NCI-H1694 treated with DMSO at 0.1 percent for 48 hours (cell line): ENCODE measurements at regions not wholly inside any gene's neighbourhood (a gene's known extent, or its start where the extent isn't known, plus 50 kb on each side); places are given as distances from the start of the nearest gene placed in this dataset.
A peak's percentile ranks its signal among the peaks of the same experiment; 100 is the strongest.
"Not testable (repeated sequence)": the region's sequence is repeated elsewhere in the genome, so short reads cannot be mapped to it uniquely, and the experiment has no call there.

Source experiments
- DNase-seq: peaks from one replicate; lab custom pipeline; 2025; lab: John Stamatoyannopoulos, UW

DNA sequence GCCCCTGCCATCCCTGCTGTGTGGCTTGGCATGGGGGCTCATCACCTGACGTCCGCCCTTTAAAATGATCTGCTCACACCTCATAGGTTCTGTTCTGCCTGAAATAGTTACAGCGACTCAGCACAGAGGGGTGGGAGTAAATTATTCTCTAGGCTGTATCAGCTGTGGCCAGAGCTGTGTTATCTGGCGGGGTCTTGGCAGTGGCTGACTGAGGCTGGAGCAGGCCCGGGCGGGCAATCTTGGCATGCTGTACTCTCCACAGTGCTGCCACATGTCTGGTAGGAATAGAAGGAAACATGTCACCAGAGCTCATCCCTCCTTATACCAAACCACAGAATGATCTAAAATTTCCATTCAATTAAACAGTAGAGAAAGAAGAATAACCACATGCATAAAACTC is 499.9 kb upstream of the LMCD1 start:
- peak; percentile 20 for DNase-seq

DNA sequence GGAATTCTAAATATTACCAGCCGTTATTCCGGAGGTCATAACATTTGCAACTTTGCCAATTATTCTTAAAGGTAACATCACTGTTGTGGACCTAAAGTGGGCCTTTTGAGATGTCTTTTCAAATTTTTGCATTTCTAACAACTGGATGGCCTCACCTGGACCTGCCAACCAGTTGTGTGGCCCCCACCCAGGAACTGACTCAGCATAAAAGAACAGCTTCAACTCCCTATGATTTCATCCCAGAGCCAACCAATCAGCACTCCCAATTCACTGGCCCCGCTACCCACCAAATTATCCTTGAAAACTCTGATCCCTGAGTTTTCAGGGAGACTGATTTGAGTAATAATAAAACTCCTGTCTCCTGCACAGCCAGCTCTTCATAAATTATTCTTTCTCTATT is 489.7 kb upstream of the LMCD1 start:
- DNase-seq, result no peak

DNA sequence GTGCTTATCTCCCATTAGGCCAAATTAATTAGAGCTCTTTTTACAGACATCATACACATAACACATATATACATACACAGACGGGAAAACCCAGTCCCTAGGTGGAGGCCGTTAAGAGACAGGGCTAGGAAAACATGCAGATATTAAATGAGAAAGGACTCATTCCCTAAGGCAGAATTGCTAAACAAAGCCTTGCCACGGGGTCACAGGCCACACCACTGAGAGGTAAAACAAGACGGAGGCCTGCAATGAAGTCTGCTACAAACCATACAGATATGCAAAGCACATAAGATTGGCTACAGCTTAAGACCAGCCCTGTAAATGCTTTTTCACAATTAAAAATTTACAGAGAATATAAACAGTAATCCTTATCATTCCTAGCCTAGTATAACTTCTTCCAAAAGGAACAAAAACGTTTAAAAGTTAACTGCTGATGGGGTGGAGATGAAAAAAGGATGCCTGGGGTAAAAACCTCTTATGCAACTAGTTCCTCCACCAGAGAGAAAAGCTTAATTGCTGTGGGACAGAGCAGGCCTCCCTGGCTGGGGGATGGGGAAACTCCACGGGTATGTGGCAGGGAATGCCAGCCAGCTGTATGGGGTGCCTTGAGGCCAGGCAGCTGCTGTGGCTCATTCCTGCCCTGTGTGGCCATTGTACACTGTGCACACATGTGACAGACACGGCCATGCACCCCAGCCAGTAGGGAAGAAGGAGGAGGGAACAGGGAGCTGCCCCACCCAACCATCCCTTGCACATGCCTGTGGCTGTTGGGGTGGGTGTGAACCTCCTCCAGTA is 481.4 kb upstream of the LMCD1 start:
- DNase-seq, result no peak

DNA sequence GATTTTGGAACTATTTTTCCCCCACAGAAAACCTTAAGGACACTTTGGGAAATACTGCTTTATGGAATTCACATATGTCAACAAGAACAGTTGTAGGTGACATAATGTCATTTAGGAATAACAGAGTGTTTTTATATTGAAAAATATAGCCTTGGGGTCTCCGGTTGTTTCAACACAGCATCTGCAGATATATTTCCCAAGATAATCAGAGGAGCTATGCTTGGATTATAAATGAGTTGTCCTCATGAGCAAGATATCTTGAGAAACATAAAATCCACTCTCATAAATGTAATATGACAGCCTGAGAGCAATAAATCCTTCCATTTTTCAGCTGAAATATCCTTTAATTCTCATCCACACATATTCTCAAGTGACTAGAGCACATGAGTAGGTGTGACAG is 473.7 kb upstream of the LMCD1 start:
- no peak for DNase-seq

DNA sequence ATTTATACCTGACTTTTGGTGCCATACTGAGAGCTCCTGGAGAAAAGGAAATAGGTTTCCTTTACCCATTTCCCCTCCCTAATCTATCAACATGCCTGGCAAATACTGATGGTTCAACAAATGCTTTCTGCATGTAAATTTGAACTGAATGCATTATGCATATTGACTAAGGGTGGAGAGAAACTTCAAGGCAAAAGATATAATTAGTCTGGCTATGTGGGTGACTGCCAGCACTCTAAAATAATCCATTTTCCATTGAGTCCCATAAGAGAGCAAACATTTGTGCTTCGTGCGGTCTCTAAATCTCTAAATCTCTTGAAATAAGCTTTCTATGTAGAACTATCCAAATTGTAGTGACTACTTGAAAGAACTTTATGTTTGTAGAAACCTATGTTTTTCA is 451.3 kb upstream of the LMCD1 start:
- DNase-seq, result no peak

DNA sequence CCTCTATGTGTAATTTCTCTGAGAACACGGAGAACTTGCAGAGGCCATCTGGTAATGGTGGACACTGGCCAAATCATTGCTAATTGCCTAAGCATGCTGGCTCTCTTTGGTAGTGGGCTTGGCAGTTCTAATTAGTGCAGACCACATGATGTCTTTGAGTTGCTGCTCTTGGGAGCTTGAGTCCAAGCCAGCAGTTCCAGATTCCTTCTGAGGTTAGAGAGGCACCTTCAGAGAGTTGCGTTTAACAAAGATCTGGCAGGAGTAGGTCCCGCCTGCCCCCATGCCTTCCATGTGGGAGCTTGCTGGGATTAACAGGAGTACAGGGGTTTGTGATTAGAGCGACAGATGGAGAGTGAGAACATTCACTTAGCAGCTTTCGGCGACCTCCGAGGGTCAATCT is 449.0 kb upstream of the LMCD1 start:
- DNase-seq, result peak; percentile 38

DNA sequence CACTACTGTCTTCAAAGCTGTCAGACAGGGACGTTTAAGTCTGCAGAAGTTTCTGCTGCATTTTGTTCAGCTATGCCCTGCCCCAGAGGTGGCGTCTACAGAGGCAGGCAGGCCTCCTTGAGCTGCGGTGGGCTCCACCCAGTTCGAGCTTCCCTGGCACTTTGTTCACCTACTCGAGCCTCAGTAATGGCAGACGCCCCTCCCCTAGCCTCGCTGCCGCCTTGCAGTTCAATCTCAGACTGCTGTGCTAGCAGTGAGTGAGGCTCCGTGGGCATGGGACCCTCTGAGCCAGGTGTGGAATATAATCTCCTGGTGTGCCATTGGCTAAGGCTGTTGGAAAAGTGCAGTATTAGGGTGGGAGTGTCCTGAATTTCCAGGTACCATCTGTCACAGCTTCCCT is 433.5 kb upstream of the LMCD1 start:
- DNase-seq, result not testable (repeated sequence)

DNA sequence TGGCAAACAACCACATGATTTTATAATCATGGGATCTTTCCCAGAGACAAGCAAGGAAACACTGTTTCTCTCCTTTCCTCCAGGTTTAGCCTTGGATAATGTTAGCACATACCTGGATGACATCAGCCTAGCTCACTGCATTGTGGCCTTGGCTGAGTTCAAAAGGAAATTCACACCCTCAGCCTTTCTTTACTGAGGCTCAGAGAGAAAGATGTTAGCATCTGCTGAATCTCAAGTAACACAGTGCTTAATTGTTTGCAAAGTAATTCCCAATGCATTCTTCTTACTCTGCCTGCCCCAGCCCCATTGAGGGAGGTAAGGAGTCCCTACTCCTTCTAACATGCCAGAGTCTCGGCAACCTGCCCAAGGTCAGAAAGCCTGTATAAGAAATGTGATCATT is 432.2 kb upstream of the LMCD1 start:
- DNase-seq, result no peak

DNA sequence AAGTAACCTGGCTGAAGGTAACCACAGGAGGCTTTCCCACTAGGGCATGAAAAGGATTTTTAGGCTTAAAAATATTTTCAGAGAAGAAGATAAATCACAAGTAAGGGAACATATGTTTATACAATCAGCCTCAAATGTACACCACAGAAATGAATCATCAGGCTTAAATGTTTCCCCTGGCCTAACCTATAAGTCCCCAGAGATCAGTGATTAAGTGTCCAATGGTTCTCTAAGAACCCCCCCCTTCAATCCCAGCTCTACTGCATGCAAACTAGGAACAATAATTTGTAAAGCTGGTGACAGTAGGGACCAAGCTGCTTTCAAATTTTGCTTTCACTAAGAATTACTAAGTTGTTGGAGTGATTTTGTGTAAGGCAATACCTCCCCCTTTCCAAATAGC is 431.6 kb upstream of the LMCD1 start:
- no peak for DNase-seq

DNA sequence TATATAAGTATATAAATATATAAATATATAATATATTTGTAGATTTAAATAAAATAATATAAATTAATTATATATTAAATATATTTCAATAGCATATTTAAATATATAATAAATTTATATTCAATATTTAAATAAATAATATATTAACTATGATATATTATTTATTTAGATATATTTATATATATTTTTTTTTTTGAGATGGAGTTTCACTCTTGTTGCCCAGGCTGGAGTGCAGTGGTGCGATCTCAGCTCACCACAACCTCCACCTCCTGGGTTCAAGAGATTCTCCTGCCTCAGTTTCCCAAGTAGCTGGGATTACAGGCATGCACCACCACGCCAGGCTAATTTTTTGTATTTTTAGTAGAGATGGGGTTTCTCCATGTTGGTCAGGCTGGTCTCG is 426.9 kb upstream of the LMCD1 start:
- DNase-seq, result not testable (repeated sequence)

DNA sequence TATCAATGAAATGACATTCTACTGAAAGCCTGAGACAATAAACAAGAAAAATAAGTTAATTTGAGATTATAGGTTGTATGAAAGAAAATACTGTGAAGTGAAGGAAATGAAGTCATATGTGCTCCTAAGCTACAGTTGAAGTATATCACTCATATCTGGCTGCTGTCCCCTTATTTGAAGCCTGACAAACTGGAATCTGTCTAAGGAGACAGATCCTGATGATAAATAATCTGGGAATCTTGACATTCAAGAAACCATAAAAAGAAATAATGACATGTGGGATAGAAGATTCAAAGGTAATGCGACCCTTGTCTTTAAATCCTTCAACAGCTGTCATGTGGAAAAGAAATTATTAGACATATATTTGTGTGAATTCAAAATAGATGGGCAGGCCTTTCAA is 424.5 kb upstream of the LMCD1 start:
- no peak for DNase-seq

DNA sequence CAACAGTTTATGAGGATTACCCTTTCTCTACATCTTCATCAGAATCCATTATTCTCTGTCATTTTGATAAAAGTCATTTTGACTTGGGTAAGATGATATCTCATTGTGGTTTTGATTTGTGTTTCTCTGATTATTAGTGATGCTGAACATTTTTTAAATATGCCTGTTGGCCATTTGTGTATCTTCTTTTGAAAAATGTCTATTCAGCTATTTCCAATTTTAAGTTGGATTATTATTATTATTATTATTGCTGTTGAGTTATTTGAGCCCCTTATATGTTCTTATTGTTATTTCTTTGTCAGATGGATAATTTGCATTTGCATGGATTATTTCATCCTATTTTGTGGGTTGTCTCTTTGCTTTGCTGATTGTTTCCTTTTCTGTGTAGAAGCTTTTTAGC is 421.2 kb upstream of the LMCD1 start:
- no peak for DNase-seq

DNA sequence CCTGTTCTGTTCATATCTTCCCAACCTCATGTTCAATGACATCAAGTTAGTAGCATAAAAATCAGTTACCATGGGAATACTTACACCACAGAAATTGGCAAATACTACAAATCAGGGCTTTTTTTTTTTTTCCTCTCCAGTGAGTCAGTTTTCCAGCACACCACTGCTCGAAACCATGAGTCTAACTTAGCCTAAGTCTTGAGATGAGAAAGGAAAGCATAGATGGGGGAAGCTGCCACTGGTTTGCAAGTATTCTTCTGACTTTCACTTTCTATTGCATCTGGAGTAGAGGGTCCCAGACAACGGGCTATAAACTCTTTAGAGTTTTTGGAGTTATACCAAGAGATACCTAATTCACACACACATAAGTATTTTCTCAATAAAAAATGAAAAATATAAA is 416.1 kb upstream of the LMCD1 start:
- DNase-seq, result no peak

DNA sequence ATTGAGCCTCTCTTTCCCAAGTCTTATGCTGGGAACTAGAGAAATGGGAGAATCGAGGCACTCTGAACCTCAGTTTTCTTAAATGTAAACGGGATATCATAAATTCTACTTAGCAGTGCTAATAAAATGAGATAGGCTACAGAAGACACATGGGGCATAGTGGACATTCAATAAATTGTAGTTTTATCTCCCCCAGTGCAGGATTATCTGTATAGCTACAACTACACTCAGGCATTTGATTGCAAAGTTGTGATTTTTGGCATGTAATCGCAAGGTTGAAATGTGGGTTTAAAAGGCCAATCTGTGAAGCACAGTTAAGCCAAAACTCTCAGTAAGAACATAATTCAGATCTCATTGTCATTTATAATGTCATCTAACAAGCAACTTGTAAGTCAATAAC is 413.7 kb upstream of the LMCD1 start:
- DNase-seq, result no peak

DNA sequence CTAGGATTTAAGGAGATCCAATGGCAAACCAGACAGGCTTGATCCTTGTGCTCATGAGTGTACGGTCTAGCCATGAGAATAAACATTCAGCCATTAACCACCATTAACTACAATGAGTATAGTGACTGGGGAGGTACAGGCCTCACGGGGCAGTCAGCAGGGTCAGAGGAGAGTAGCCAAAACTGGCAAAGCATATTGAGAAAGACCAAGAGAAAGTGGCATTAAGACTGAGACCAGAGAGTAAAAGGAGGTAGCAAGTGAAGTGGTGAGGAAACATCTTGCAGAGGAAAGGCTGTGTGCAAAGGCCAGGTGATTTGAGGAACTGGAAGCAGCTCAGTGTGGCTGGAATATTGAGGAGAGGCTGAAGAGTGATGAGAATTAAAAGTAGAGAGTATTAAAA is 407.2 kb upstream of the LMCD1 start:
- no peak for DNase-seq

DNA sequence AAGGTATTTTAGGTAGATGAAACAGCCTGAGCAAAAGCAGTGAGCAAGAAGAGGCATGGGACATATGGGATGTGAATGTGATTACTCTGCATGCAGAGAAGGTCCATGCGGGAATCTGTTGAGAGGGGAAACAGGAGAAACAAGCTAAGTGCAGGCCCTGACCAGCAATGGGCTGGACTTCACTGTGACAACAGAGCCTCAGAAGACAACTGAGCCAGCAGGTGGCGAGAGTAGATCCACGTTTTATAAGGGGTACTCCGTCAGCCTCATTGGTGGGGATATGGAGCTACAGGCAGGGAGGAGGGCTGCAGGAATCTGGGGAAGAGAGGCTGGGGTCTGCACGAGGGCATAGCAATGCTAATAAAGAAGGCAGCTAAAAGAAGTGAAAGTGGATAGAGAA is 405.9 kb upstream of the LMCD1 start:
- no peak for DNase-seq

DNA sequence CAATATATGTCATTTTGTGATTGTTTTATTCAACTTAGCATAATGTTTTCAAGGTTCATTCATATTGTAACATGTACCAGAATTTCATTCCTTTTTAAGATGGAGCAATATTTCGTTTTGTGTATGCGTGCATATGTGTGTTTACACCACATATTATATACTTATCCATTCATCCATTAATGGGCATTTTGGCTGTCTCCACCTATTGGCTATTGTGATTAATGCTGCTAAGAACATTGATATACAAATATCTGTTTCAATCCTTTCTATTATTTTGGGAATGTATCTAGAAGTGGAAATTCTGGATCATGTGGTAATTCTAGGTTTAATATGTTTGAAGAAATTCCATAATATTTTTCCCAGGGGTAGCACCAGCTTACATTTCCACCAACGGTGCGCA is 403.9 kb upstream of the LMCD1 start:
- DNase-seq, result no peak

DNA sequence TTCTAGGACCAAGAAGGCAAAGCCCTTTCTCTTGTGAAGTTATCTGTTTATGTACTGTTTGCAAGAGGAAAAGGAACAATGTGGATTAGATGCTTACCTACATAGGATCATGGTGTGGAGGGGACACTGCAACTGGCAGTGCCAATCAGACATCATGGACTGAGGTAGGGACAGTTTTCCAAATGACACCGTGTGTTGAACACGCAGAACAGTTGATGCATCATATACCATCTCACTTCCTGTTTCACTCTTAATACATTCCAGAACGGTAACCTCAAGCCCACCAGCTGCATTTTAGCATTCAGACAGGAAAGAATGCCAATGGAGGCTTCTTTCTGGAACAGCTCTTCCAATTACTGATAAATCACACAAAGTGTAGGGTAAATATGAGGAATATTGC is 397.7 kb upstream of the LMCD1 start:
- DNase-seq, result no peak

DNA sequence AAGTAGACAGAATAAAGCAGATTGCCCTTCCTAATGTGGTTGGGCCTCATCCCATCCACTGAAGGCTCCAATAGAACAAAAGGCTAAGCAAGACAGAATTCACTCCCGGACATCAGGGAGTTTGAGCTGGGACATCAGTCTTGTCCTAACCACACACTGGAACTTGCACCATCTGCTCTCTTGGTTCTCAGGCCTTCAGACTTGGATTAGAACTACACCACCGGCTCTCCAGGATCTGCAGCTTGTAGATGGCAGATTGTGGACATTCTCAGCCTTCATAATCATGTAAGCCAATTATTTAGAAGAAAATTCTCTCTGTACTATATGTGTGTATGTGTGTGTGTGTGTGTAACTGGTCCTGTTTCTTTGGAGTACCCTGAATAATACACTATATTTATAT is 394.7 kb upstream of the LMCD1 start:
- no peak for DNase-seq

DNA sequence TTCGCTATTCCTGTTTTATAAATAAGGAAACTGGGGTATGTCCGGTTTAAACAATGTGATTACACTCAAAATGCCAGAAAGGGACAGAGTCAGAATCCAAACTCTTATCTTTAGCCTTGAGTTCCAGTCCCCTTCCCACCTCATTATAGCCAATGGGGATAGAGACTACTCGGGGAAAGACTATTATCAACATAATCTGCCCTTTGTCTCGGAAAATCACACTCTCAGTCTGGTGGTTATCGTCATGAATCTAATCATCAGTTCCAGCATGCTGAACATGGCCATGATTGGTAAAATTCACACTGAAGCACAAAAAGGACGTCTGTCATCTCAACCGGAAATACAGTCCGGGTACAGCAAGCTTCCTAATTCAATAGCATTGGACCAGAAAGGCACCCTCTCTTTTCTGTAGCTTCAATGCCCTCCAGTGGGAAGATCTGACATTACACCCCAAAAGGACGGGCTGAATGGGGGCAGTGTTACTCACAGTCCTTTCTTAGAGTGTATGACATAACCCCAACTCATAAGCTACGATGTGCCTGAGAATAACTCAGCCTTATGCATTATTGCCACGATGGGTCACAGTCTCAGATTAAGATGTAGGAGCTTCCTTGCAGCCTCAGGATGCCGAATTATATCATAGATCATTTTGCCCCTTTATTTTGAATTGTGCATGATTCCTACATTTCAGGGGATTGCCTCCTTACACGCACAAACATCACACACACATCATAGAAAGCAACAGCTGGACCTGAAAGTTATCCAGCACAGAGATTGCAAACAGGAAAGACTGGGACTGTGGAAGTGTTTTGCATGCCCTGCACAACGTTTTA is 390.4 kb upstream of the LMCD1 start:
- DNase-seq, result no peak

DNA sequence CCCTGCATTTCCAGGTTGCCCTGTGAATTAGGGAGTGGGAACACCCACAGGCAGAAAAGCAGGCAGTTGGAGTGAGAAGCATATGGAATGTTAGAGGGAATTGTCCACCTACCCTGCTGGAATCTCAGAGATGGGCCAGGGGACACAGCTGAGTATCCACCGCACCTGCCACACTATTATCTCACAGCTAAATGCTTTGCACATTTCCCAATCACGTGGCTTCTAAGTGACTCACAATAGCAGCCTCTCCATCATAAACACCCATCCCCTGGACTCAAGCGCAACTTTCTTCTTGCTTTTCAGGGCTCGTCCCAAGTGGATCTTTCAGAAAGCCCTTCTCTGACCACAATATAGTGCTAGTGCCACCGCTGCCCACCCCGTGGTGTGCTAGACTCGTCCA is 389.0 kb upstream of the LMCD1 start:
- no peak for DNase-seq

DNA sequence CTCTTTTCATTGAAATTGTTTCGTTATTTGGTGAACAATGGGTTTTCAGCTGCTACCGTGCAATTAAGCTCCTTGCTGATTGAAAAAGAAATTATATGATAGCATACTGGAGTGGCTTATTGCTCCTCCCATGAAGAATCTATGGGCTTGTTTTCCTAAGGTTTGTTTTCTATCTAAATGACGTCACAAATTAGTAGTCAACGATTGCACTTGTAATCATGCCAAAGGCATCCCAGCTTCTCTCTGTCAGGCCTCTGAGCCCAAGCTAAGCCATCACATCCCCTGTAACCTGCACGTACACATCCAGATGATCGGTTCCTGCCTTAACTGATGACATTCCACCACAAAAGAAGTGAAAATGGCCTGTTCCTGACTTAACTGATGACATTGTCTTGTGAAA is 388.0 kb upstream of the LMCD1 start:
- no peak for DNase-seq

DNA sequence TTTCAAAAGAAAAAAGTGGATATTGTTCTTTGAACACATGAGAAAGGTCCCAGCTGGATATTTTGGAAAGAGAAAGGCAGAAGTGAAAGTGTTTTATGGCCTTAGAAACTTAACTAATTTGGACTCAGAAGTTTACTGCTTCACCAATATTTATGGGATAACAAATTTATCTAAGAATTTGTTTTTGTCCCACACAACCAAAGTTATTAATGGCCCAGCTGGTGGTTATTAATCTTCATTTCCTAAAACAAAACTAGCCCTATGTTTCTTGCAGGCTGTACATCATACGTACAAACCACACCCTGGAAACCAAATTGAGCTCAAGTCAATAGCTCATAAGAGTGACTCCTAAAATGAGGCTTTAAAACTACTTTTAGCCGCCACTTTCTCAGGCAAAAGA is 372.9 kb upstream of the LMCD1 start:
- no peak for DNase-seq

DNA sequence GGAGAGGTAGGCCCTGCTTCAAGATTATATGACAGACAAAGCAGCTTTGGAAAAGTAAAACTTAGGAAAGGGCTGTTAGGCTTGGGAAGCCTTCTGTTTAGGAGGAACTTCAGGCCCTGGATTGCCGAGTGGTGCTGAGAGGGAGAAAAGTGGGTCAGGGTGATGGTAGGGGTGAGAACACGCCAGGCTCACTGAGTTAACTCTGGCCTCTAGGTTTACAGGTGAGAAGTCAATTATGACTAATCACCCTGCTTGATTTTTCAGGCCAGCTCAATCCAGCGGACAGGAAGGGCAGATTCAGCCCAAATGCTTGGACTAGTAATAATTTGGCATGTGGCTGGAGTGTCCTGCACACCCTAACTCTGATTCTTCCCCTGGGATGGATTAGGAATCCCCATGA is 365.1 kb upstream of the LMCD1 start:
- no peak for DNase-seq
